HL-60 (cell line): ENCODE measurements at regions not wholly inside any gene's neighbourhood (a gene's known extent, or its start where the extent isn't known, plus 50 kb on each side); places are given as distances from the start of the nearest gene placed in this dataset.

ENCODE experiments used
- CTCF ChIP-seq: IDR thresholded peaks from one replicate; pipeline ENCODE4 v1.5.1; 2011; ENCODE audit warnings: low read length, control low read depth, inconsistent platforms; ENCODE audit not compliant: insufficient read depth
- GABPA ChIP-seq: IDR thresholded peaks from 2 replicates; pipeline ENCODE4 v1.6.1; 2012; ENCODE audit warnings: low read depth
- POLR2AphosphoS5 ChIP-seq: IDR thresholded peaks from 2 replicates; pipeline ENCODE4 v1.6.1; 2012; ENCODE audit warnings: low read depth
- SPI1 ChIP-seq: IDR thresholded peaks from 2 replicates; pipeline ENCODE4 v1.6.1; 2012; ENCODE audit warnings: low read depth, mild to moderate bottlenecking, borderline replicate concordance

GRCh38 chr20:22862671-22863230 is 172.4 kb upstream of the SSTR4 start:
- TF ChIP-seq GABPA (no peak), SPI1 (no peak), POLR2AphosphoS5 (no peak), CTCF (no peak)
